ENCODE measurements at regions not wholly inside any gene's neighbourhood (a gene's known extent, or its start where the extent isn't known, plus 50 kb on each side); places are given as distances from the start of the nearest gene placed in this dataset.

- TF ChIP-seq, protein P1, sequence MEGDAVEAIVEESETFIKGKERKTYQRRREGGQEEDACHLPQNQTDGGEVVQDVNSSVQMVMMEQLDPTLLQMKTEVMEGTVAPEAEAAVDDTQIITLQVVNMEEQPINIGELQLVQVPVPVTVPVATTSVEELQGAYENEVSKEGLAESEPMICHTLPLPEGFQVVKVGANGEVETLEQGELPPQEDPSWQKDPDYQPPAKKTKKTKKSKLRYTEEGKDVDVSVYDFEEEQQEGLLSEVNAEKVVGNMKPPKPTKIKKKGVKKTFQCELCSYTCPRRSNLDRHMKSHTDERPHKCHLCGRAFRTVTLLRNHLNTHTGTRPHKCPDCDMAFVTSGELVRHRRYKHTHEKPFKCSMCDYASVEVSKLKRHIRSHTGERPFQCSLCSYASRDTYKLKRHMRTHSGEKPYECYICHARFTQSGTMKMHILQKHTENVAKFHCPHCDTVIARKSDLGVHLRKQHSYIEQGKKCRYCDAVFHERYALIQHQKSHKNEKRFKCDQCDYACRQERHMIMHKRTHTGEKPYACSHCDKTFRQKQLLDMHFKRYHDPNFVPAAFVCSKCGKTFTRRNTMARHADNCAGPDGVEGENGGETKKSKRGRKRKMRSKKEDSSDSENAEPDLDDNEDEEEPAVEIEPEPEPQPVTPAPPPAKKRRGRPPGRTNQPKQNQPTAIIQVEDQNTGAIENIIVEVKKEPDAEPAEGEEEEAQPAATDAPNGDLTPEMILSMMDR (IDR thresholded peaks at IDR 0.05; ENCODE audit: control insufficient read depth, insufficient read depth, low read depth, low read length, missing control alignments) = no peak
- H3K4me3 ChIP-seq (ENCODE audit: control insufficient read depth, low read depth, low read length) = no peak overlapping the region
- DNase-seq (ENCODE audit: low read depth) = no peak
Measured at GRCh38 chr13:87005511-87005910, 665.7 kb upstream of the SLITRK5 start.

- DNase-seq (ENCODE audit: low read depth) = no peak
- no peak overlapping the region for H3K4me3 ChIP-seq (ENCODE audit: control insufficient read depth, low read depth, low read length)
- TF ChIP-seq, protein P1 (IDR thresholded peaks at IDR 0.05; ENCODE audit: control insufficient read depth, insufficient read depth, low read depth, low read length, missing control alignments) = no peak
Measured at GRCh38 chr13:87035526-87035925, 635.6 kb upstream of the SLITRK5 start.

DNA sequence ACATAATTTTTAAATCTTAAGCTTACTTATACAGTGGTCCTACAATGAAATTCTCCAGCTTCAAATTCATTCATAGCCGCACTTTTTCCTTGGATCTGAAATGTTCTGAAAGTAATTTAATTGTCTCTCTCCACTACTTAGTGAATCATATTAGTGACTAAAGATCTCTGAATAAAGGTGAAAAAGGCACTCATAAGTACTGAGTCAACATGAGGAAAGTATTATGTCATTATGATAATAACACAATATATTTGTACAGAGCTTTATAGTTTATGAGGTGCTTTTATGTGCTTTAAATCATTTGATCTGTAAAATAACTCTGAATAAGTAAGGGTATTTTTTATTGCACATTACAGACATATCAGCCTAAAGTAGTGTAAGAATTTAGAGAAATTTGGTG lies 628.2 kb upstream of the SLITRK5 start:
- no peak overlapping the region for H3K4me3 ChIP-seq (ENCODE audit: control insufficient read depth, low read depth, low read length)
- TF ChIP-seq, protein P1 (IDR thresholded peaks at IDR 0.05; ENCODE audit: control insufficient read depth, insufficient read depth, low read depth, low read length, missing control alignments) = no peak
- DNase-seq (ENCODE audit: low read depth) = no peak

DNA sequence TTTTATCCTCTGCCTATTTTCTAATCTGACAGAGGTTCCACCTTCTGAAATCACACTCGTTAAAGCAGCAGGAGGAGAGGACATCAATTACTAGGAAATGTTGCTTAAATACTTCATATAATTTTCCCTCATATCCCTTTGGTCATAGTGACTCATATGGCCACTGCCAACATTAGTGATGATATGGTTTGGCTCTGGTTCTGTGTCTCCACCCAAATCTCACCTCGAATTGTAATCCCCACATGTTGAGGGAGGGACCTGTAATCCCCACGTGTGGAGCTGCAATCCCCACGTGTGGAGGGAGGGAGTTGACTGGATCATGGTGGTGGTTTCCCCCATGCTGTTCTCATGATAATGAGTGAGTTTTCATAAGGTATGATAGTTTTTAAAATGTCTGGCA lies 618.4 kb upstream of the SLITRK5 start:
- H3K4me3 ChIP-seq (ENCODE audit: control insufficient read depth, low read depth, low read length) = no peak overlapping the region
- TF ChIP-seq, protein P1 (IDR thresholded peaks at IDR 0.05; ENCODE audit: control insufficient read depth, insufficient read depth, low read depth, low read length, missing control alignments) = no peak
- no peak for DNase-seq (ENCODE audit: low read depth)

- TF ChIP-seq, protein P1 (IDR thresholded peaks at IDR 0.05; ENCODE audit: control insufficient read depth, insufficient read depth, low read depth, low read length, missing control alignments) = no peak
- no peak for DNase-seq (ENCODE audit: low read depth)
- H3K4me3 ChIP-seq (ENCODE audit: control insufficient read depth, low read depth, low read length) = no peak overlapping the region
Measured at GRCh38 chr13:87057807-87058520, 613.2 kb upstream of the SLITRK5 start.

DNA sequence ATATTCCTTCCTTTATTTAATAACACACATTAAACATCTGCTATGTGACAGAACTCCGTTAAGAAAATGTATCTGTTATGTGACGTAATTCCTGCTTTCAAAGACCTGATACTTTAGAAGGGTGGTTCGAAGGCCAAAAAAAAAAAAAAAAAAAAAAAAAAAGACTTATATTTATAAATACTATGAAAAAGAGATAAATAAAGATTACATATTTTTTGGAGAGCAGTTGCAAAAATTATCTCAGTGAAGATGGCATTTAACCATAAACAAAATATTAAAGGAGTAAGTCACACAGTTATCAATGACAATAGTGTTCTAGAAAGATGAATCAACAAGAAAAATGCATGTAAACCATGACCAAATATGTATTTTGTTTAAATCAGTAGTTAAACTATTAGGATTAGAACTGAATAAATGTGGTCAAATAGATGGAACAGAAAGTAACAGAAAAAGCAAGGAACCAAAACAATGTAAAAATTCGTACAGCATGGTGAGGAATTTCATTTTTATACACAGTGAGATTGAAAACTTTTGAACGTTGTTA lies 612.3 kb upstream of the SLITRK5 start:
- TF ChIP-seq, protein P1 (IDR thresholded peaks at IDR 0.05; ENCODE audit: control insufficient read depth, insufficient read depth, low read depth, low read length, missing control alignments) = no peak
- no peak overlapping the region for H3K4me3 ChIP-seq (ENCODE audit: control insufficient read depth, low read depth, low read length)
- no peak for DNase-seq (ENCODE audit: low read depth)

Data from AG09309 (cell line).